OCI-LY7 (cell line): ENCODE measurements at regions not wholly inside any gene's neighbourhood (a gene's known extent, or its start where the extent isn't known, plus 50 kb on each side); places are given as distances from the start of the nearest gene placed in this dataset.

Source experiments
- CTCF ChIP-seq: fragments of 200-600 bp; sonication (generic); conservative IDR thresholded peaks from 2 replicates; pipeline ENCODE4 v1.5.1; 2014; ENCODE audit warnings: mild to moderate bottlenecking, antibody characterized with exemption, low read length, moderate library complexity, mixed read lengths
- EZH2phosphoT487 ChIP-seq: fragments of 200-600 bp; sonication (generic); IDR thresholded peaks from 2 replicates; pipeline ENCODE4 v1.6.1; 2018; ENCODE audit warnings: low read depth, borderline replicate concordance, mild to moderate bottlenecking, mixed run types, antibody characterized with exemption, low read length, moderate library complexity, mixed read lengths

GRCh38 chr18:73408469-73408868, 540.7 kb upstream of the NETO1 start:
- TF ChIP-seq CTCF (no peak), EZH2phosphoT487 (no peak)
